Astrocyte (in vitro differentiated cells and primary cell): ENCODE measurements at regions not wholly inside any gene's neighbourhood (a gene's known extent, or its start where the extent isn't known, plus 50 kb on each side); places are given as distances from the start of the nearest gene placed in this dataset.

Experiments
- EZH2 ChIP-seq: IDR thresholded peaks from 2 replicates; pipeline ENCODE4 v1.6.1; 2012; ENCODE audit warnings: mild to moderate bottlenecking, low read length, inconsistent platforms; ENCODE audit not compliant: insufficient read depth
- TF ChIP-seq, protein P1 (sequence below): IDR thresholded peaks from 2 replicates; pipeline ENCODE4 v1.5.1; 2011; ENCODE audit warnings: low read depth, mild to moderate bottlenecking, inconsistent platforms, low read length, moderate library complexity; ENCODE audit not compliant: insufficient read depth

DNA sequence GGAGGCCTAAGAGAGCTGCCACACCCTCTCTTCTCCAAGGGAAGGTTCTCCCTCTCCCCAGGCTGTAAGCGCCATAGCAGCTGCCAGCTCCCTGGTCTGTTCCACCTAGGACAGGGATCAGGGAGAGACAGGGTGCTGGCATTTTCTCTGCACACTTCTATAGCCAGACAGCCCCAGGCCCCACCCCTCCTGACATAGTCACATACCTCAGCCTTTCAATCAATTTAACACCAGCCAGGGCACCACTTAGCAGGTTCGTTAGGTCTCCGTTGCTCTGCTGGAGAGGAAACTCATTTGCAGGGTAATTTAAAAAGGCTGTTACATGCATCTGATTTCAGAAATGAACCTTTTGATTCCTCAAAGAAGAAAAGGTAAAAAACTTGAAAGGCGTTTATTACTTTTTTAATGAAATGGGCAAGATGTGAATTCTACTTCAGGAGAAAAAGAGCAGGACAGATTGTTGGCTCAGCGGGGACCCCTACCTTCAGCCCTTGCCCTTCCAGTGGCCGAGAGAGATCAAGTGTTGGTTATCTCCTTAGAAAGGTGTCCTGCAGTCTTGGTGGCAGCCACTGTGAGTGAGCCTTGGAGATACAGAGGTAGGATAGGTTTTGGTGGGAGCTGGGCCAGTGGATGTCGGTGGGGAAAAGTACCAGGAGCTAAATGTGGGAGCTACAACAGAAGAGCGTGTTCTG, 180.5 kb upstream of the GALNT17 start:
- TF ChIP-seq EZH2: no peak
- TF ChIP-seq, protein P1, sequence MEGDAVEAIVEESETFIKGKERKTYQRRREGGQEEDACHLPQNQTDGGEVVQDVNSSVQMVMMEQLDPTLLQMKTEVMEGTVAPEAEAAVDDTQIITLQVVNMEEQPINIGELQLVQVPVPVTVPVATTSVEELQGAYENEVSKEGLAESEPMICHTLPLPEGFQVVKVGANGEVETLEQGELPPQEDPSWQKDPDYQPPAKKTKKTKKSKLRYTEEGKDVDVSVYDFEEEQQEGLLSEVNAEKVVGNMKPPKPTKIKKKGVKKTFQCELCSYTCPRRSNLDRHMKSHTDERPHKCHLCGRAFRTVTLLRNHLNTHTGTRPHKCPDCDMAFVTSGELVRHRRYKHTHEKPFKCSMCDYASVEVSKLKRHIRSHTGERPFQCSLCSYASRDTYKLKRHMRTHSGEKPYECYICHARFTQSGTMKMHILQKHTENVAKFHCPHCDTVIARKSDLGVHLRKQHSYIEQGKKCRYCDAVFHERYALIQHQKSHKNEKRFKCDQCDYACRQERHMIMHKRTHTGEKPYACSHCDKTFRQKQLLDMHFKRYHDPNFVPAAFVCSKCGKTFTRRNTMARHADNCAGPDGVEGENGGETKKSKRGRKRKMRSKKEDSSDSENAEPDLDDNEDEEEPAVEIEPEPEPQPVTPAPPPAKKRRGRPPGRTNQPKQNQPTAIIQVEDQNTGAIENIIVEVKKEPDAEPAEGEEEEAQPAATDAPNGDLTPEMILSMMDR: no peak
